Small intestine (tissue), 7 donors: ENCODE measurements at regions not wholly inside any gene's neighbourhood (a gene's known extent, or its start where the extent isn't known, plus 50 kb on each side); places are given as distances from the start of the nearest gene placed in this dataset.
"Not testable (repeated sequence)": the region's sequence is repeated elsewhere in the genome, so short reads cannot be mapped to it uniquely, and the experiment has no call there.

ENCODE experiments used
- DNase-seq, 2 donors: peaks; one replicate each; pipeline versions ENCODE4 v3.0.0 to v3.0.0-alpha.2; 2013
- FAIRE-seq: peaks from 2 replicates; lab custom pipeline; 2012; peaks lifted over from hg19 to GRCh38; lab: Jason Lieb, UNC
- H3K27ac ChIP-seq, 3 donors: one replicate each; pipeline ENCODE4 v1.5.1; 2013; ENCODE audit warnings: low read length in 2 of 3, mild to moderate bottlenecking in 2 of 3, control low read depth in 1 of 3, inconsistent platforms in 1 of 3, low read depth in 1 of 3, moderate library complexity in 1 of 3
- H3K27me3 ChIP-seq, 3 donors: one replicate each; pipeline ENCODE4 v1.6.1; 2013; ENCODE audit warnings: low read length in 3 of 3, inconsistent platforms in 1 of 3; ENCODE audit not compliant: control insufficient read depth in 3 of 3, insufficient read depth in 3 of 3
- H3K36me3 ChIP-seq, 3 donors: one replicate each; pipeline ENCODE4 v1.6.1; 2013; ENCODE audit warnings: low read length in 3 of 3, inconsistent platforms in 1 of 3, low read depth in 1 of 3, mild to moderate bottlenecking in 1 of 3, moderate library complexity in 1 of 3; ENCODE audit not compliant: control insufficient read depth in 3 of 3, insufficient read depth in 2 of 3
- H3K4me1 ChIP-seq, 3 donors: one replicate each; pipeline ENCODE4 v1.6.1; 2013; ENCODE audit warnings: low read length in 2 of 3, inconsistent platforms in 1 of 3, low read depth in 1 of 3, mild to moderate bottlenecking in 1 of 3, moderate library complexity in 1 of 3; ENCODE audit not compliant: control insufficient read depth in 3 of 3, insufficient read depth in 2 of 3
- H3K4me3 ChIP-seq, 3 donors: one replicate each; pipeline ENCODE4 v1.5.1; 2013; ENCODE audit warnings: low read length in 3 of 3, control low read depth in 1 of 3, inconsistent platforms in 1 of 3, low read depth in 1 of 3, mild to moderate bottlenecking in 1 of 3, moderate library complexity in 1 of 3
- H3K9me3 ChIP-seq, 2 donors: one replicate each; pipeline ENCODE4 v1.6.1; 2013; ENCODE audit warnings: low read depth in 1 of 2, low read length in 1 of 2; ENCODE audit not compliant: control insufficient read depth in 2 of 2, insufficient read depth in 1 of 2
- WGBS, 3 donors: extraction: QIAGEN DNeasy Blood & Tissue Kit; methylation state at CpG; one replicate each; pipeline ENCODE4 v1.1.7; 2013; 5-methylcytosine and 5-hydroxymethylcytosine counted together
- donor health status: healthy with polysubstance abuse.
- donor health status: control.
- donor health status: control.
- donor health status: Bipolar disorder and iron deficiency.
- donor health status: healthy.

DNA sequence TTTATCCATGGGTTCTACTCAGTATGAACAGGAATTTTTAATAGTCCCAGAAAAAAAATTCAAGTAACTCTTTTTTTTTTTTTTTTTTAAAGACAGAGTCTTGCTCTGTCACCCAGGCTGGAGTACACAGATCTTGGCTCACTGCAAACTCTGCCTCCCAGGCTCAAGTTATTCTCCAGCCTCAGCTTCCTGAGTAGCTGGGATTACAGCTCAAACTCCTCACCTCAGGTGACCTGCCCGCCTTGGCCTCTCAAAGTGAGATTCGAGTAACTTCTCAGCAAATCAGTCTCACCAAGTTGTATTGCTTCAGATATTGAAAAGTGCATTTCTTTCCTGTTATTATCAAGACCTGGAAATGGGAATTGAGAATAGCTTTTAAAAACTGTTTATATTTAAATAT, 281.2 kb upstream of the MINDY3 start:
- 77 to 83% (median 81%) methylated on average over 2 of the region's 2 CpGs for WGBS, 3 donors
- no peak for DNase-seq
- Histone ChIP-seq H3K36me3 (no peaks in the 10 kb centered on the region), H3K4me1 (no peaks in the 10 kb centered on the region), H3K4me3 (no peak overlapping the region), H3K9me3 (peaks cover 0 to 2% of the 10 kb centered on the region in 2 donors), H3K27me3 (peaks cover 0 to 2% (median 0%) of the 10 kb centered on the region in 3 donors), H3K27ac (no peak overlapping the region)
- no peak for FAIRE-seq

DNA sequence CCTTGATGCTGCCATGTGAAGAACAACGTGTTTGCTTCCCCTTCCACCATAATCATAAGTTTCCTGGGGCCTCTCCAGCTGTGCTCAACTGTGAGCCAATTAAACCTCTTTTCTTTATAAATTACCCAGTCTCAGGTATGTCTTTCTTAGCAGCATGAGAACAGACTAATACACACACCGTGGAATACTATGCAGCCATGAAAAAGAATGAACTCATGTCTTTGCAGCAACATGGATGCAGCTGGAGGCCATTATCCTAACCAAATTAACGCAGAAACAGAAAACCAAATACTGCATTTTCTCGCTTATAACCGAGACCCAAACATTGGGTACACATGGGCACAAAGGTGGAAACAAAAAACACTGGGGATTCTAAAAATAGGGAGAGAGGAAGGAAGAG, 286.7 kb upstream of the MINDY3 start:
- no peaks in the 10 kb centered on the region for H3K36me3 ChIP-seq
- H3K4me1 ChIP-seq = no peaks in the 10 kb centered on the region
- H3K9me3 ChIP-seq = peaks cover 0 to 7% of the 10 kb centered on the region in 2 donors
- peaks cover 0 to 2% (median 0%) of the 10 kb centered on the region in 3 donors for H3K27me3 ChIP-seq
- FAIRE-seq (no peak), DNase-seq (no peak)
- no peak overlapping the region for H3K4me3 ChIP-seq
- no peak overlapping the region for H3K27ac ChIP-seq
- 73 to 84% (median 76%) methylated on average over 5 of the region's 5 CpGs for WGBS, 3 donors

DNA sequence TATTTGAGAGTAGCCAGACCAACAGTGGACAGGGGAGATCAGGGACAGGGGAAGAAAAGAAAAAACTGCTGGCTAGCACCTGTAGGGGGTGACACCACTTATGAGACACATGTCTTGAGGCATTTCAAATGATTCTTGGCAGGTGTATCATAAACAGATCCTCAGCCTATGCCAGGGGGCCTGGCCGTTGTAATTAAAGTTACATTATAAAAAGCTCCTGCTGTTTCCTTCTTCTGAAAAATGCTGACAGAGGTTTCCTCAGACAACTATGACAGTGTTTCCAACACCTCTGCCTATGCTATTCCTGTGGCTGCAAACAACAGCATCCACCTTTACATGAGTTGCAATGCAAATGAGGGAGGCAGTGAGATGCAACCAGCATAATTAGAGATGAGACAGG, 281.0 kb upstream of the PTER start:
- no peak overlapping the region for H3K4me3 ChIP-seq
- FAIRE-seq = no peak
- DNase-seq = no peak
- H3K27ac ChIP-seq = no peak overlapping the region
- no peaks in the 10 kb centered on the region for H3K4me1 ChIP-seq
- H3K36me3 ChIP-seq = no peaks in the 10 kb centered on the region
- no peaks in the 10 kb centered on the region for H3K9me3 ChIP-seq
- 16 to 42% (median 24%) methylated on average over 1 of the region's 1 CpG for WGBS, 3 donors
- H3K27me3 ChIP-seq = no peaks in the 10 kb centered on the region

GRCh38 chr10:16156681-16157080, 280.1 kb upstream of the PTER start:
- no peaks in the 10 kb centered on the region for H3K4me1 ChIP-seq
- H3K36me3 ChIP-seq = no peaks in the 10 kb centered on the region
- H3K27ac ChIP-seq = no peak overlapping the region
- no peak overlapping the region for H3K4me3 ChIP-seq
- 81 to 88% (median 84%) methylated on average over 7 of the region's 7 CpGs for WGBS, 3 donors
- no peaks in the 10 kb centered on the region for H3K9me3 ChIP-seq
- DNase-seq = no peak
- FAIRE-seq = no peak
- H3K27me3 ChIP-seq = no peaks in the 10 kb centered on the region

- not testable (repeated sequence) for H3K27ac ChIP-seq, H3K27me3 ChIP-seq, DNase-seq, H3K36me3 ChIP-seq, H3K4me3 ChIP-seq, FAIRE-seq, H3K4me1 ChIP-seq
- WGBS, 3 donors = 78 to 86% (median 82%) methylated on average over 3 of the region's 3 CpGs
- H3K9me3 ChIP-seq = peaks cover 0 to 20% of the 10 kb centered on the region in 2 donors
Measured at GRCh38 chr10:16165067-16165466, 271.7 kb upstream of the PTER start.

DNA sequence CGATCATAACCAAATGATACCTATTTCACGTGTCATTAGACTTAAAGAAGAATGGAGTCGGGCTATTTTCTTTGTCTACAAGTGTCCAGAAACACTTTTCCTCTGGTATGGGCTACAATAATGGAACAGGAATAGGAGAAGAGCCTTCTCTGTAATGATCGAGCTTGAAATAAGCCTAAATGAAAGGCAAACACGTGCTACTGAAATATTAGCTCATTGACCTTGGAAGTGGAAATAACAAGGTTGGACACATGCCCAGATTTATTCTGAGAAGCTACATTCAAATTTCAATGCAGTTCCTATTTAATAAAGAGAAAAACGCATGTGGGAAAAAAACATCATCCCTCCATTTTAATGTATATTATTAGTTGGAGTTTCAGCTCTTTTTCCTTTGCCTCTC, 254.7 kb upstream of the PTER start:
- no peaks in the 10 kb centered on the region for H3K27me3 ChIP-seq
- H3K9me3 ChIP-seq = peaks cover 0 to 12% of the 10 kb centered on the region in 2 donors
- H3K4me3 ChIP-seq = no peak overlapping the region
- no peak for DNase-seq
- FAIRE-seq = no peak
- H3K27ac ChIP-seq = no peak overlapping the region
- 67 to 76% (median 71%) methylated on average over 6 of the region's 6 CpGs for WGBS, 3 donors
- H3K36me3 ChIP-seq = no peaks in the 10 kb centered on the region
- H3K4me1 ChIP-seq = no peaks in the 10 kb centered on the region

DNA sequence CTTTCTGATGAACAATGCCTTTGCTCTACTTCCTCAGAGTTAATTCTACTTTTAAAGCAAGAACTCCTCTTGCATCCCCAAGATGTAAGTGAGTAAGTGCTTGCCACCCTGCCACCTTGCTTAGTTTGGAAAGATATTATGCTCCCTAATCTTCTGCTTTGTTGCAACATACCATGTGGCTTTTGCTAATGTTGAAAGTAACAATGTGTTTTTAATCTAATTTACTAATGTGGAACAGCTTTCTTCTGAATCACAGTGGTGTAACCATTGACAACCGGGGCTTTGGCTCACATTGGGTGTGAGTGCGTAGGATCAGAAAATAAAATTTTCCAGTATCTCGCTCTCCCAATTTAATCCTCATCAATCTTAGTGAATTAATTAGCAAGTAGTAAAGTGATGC, 254.1 kb upstream of the PTER start:
- WGBS, 3 donors = 86 to 93% (median 91%) methylated on average over 3 of the region's 3 CpGs
- Histone ChIP-seq H3K36me3 (no peaks in the 10 kb centered on the region), H3K4me3 (no peak overlapping the region), H3K27ac (no peak overlapping the region), H3K27me3 (no peaks in the 10 kb centered on the region), H3K4me1 (no peaks in the 10 kb centered on the region), H3K9me3 (peaks cover 0 to 9% of the 10 kb centered on the region in 2 donors)
- FAIRE-seq (no peak), DNase-seq (no peak)

GRCh38 chr10:16184096-16184597, 252.7 kb upstream of the PTER start:
- peaks cover 0 to 9% of the 10 kb centered on the region in 2 donors for H3K9me3 ChIP-seq
- H3K27ac ChIP-seq = no peak overlapping the region
- no peak for FAIRE-seq
- no peak overlapping the region for H3K4me3 ChIP-seq
- no peaks in the 10 kb centered on the region for H3K4me1 ChIP-seq
- no peak for DNase-seq
- H3K27me3 ChIP-seq = no peaks in the 10 kb centered on the region
- no peaks in the 10 kb centered on the region for H3K36me3 ChIP-seq
- WGBS, 3 donors = 80 to 83% (median 82%) methylated on average over 3 of the region's 3 CpGs

DNA sequence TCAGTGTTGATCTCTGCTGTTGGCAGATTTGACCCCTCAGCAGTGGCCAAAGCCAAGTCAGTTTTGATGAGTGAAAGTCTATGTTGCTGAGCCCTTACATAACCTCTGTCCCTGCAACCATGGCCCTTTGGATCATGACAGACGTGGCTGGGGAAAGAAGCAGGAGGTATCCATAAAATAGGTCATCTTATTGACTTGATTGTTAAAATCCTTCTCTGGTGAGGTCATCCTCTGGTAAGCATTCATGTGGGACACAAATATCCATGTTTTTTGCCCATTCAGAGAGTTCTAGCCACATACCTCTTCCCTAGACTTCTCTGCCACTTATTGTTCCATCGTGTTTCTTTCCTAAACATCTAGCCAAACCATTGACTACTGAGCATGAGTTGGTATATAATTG, 251.9 kb upstream of the PTER start:
- Histone ChIP-seq H3K27ac (no peak overlapping the region), H3K4me3 (no peak overlapping the region), H3K4me1 (no peaks in the 10 kb centered on the region), H3K9me3 (peaks cover 0 to 9% of the 10 kb centered on the region in 2 donors), H3K36me3 (no peaks in the 10 kb centered on the region), H3K27me3 (no peaks in the 10 kb centered on the region)
- 65 to 71% (median 70%) methylated on average over 2 of the region's 2 CpGs for WGBS, 3 donors
- FAIRE-seq = no peak
- DNase-seq = no peak
